NCI-H69 (cell line): ENCODE measurements at regions not wholly inside any gene's neighbourhood (a gene's known extent, or its start where the extent isn't known, plus 50 kb on each side); places are given as distances from the start of the nearest gene placed in this dataset.

Source experiments
- DNase-seq: peaks from one replicate; lab custom pipeline; 2025; lab: John Stamatoyannopoulos, UW

- no peak for DNase-seq
Observed at GRCh38 chr2:12315224-12315623, 401.5 kb upstream of the TRIB2 start.

- no peak for DNase-seq
Observed at GRCh38 chr2:12316476-12316875, 400.3 kb upstream of the TRIB2 start.

GRCh38 chr2:12317286-12317685 lies 399.4 kb upstream of the TRIB2 start:
- no peak for DNase-seq

- no peak for DNase-seq
Observed at GRCh38 chr2:12317814-12318426, 398.8 kb upstream of the TRIB2 start.

- no peak for DNase-seq
Observed at GRCh38 chr2:12318427-12319057, 398.2 kb upstream of the TRIB2 start.

GRCh38 chr2:12320027-12320734 lies 396.6 kb upstream of the TRIB2 start:
- DNase-seq = no peak

- DNase-seq = no peak
Observed at GRCh38 chr2:12320991-12321641, 395.6 kb upstream of the TRIB2 start.

- DNase-seq = no peak
Observed at GRCh38 chr2:12321886-12322285, 394.9 kb upstream of the TRIB2 start.

- DNase-seq = no peak
Observed at GRCh38 chr2:12325806-12326205, 390.9 kb upstream of the TRIB2 start.

GRCh38 chr2:12326449-12327190 lies 390.1 kb upstream of the TRIB2 start:
- DNase-seq = peak; percentile 14

- no peak for DNase-seq
Observed at GRCh38 chr2:12330916-12331315, 385.8 kb upstream of the TRIB2 start.

GRCh38 chr2:12331698-12332097 lies 385.0 kb upstream of the TRIB2 start:
- DNase-seq = no peak

- no peak for DNase-seq
Observed at GRCh38 chr2:12333293-12333692, 383.4 kb upstream of the TRIB2 start.

- no peak for DNase-seq
Observed at GRCh38 chr2:12334412-12334966, 382.2 kb upstream of the TRIB2 start.

GRCh38 chr2:12335131-12335530 lies 381.6 kb upstream of the TRIB2 start:
- no peak for DNase-seq

GRCh38 chr2:12335995-12336394 lies 380.7 kb upstream of the TRIB2 start:
- no peak for DNase-seq

GRCh38 chr2:12338946-12339697 lies 377.6 kb upstream of the TRIB2 start:
- DNase-seq = no peak

GRCh38 chr2:12340164-12340563 lies 376.6 kb upstream of the TRIB2 start:
- no peak for DNase-seq

GRCh38 chr2:12341215-12341614 lies 375.5 kb upstream of the TRIB2 start:
- DNase-seq = no peak

- DNase-seq = no peak
Observed at GRCh38 chr2:12341920-12342319, 374.8 kb upstream of the TRIB2 start.

- DNase-seq = no peak
Observed at GRCh38 chr2:12343141-12343540, 373.6 kb upstream of the TRIB2 start.
